Retinal pigment epithelial cell (primary cell): ENCODE measurements at regions not wholly inside any gene's neighbourhood (a gene's known extent, or its start where the extent isn't known, plus 50 kb on each side); places are given as distances from the start of the nearest gene placed in this dataset.
A peak's percentile ranks its signal among the peaks of the same experiment; 100 is the strongest.

Experiments used
- DNase-seq: peaks from one replicate; pipeline ENCODE4 v3.0.0-alpha.2; 2010; ENCODE audit warnings: low read depth
- H3K4me3 ChIP-seq: 2 replicates; pipeline ENCODE4 v1.5.1; 2011; ENCODE audit warnings: mild to moderate bottlenecking, low read length, control low read depth, moderate library complexity
- TF ChIP-seq, protein P1 (sequence below): conservative IDR thresholded peaks from 2 replicates; pipeline ENCODE4 v1.5.1; 2011; ENCODE audit warnings: low read depth, low read length, control low read depth, inconsistent platforms

DNA sequence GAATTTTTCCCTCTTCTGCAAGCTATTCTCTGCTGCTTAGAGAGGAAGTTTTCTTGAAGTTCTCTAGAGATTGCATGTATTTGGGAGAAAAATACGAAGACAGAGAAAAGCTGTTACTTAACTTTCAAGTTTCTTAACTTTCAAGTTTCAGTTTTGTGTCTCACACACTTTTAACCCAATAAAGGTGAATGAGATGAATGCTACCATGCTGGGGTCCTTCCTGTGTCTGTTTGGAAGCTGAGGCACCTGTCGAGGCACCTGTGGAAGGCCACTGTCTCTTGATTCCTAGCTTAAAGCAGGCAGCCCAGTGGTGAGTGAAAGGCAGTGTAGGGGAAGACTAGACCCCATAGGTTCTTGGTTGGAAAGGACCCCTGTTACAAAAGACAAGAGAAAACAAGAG is 372.8 kb upstream of the JARID2 start:
- no peak overlapping the region for H3K4me3 ChIP-seq
- no peak for DNase-seq
- TF ChIP-seq, protein P1, sequence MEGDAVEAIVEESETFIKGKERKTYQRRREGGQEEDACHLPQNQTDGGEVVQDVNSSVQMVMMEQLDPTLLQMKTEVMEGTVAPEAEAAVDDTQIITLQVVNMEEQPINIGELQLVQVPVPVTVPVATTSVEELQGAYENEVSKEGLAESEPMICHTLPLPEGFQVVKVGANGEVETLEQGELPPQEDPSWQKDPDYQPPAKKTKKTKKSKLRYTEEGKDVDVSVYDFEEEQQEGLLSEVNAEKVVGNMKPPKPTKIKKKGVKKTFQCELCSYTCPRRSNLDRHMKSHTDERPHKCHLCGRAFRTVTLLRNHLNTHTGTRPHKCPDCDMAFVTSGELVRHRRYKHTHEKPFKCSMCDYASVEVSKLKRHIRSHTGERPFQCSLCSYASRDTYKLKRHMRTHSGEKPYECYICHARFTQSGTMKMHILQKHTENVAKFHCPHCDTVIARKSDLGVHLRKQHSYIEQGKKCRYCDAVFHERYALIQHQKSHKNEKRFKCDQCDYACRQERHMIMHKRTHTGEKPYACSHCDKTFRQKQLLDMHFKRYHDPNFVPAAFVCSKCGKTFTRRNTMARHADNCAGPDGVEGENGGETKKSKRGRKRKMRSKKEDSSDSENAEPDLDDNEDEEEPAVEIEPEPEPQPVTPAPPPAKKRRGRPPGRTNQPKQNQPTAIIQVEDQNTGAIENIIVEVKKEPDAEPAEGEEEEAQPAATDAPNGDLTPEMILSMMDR = no peak

DNA sequence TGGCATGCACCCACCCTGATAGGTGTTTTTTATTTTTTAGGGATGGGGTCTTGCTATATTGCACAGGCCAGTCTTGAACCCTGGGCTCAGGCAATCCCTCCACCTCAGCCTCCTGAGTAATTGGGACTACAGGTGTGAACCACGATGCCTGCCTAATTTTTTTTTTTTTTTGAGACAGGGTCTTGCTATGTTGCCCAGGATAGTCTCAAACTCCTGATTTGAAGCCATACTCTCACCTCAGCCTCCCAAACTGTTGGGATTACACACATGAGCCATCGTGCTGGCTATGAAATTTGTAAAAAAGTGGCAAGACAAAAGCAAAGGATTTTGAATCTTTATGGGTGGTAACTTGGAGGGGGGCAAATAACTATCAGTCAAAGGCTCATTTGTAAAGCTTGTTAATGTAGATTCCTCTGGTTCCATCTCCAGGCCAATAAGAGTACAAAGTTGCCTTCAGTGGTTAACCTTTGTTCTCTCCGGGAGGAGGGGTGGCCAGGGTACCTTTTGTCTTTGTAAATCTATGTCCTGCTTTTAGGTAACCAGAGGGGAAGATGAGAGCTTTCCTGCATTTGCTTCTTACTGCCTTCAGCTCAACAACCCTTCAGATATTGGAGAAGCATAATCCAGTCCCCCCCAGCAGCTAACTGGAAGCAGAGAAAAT is 372.0 kb upstream of the JARID2 start:
- H3K4me3 ChIP-seq = no peak overlapping the region
- TF ChIP-seq, protein P1 = no peak
- DNase-seq = no peak

DNA sequence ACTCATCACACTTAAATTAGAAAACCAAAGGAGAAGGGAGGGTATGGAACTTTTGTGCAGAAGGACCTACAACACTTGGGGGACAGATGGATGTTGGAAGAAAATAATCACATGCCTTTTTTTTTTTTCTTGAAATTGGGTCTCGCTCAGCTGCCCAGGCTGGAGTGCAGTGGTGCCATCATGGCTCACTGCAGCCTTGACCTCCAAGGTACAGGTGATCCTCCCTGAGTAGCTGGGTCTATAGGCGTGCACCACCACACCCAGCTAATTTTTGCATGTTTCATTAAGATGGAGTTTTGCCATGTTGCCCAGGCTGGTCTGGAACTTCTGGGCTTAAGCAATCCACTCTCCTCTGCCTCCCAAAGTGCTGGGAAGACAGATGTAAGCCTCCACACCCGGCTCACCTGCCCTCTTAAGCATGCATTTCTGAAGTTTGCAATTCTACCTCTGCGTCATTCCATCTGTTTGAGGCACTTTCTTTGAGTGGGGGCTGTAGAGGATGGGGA is 370.8 kb upstream of the JARID2 start:
- DNase-seq = no peak
- H3K4me3 ChIP-seq = no peak overlapping the region
- TF ChIP-seq, protein P1 = no peak

DNA sequence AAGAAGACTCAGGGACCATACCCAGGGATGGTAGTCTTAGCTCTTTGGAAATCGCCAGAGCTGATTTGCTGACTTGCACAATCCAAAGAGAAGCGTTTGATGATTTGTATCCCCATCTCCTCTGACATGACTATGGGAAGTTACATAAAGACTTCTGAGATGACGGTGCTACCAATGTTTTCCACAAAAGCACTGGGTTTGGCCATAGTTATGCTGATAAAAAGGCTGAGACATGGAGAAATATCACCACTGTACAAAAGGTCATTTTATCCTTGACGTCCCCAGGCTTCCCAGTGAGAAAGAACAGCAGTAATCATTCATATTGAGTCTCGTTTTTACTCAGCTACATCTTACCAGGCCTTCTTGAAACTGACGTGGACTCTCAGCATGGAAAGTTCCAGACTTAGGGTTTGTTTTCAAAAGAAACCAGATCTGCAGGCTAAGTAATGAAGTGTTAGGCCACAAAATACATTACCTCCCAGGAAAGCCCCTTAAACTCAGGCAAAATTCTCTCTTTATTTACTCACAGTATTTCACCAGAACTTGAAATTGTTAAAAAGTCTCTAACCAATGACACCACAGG is 370.3 kb upstream of the JARID2 start:
- no peak overlapping the region for H3K4me3 ChIP-seq
- DNase-seq = no peak
- TF ChIP-seq, protein P1 = no peak

DNA sequence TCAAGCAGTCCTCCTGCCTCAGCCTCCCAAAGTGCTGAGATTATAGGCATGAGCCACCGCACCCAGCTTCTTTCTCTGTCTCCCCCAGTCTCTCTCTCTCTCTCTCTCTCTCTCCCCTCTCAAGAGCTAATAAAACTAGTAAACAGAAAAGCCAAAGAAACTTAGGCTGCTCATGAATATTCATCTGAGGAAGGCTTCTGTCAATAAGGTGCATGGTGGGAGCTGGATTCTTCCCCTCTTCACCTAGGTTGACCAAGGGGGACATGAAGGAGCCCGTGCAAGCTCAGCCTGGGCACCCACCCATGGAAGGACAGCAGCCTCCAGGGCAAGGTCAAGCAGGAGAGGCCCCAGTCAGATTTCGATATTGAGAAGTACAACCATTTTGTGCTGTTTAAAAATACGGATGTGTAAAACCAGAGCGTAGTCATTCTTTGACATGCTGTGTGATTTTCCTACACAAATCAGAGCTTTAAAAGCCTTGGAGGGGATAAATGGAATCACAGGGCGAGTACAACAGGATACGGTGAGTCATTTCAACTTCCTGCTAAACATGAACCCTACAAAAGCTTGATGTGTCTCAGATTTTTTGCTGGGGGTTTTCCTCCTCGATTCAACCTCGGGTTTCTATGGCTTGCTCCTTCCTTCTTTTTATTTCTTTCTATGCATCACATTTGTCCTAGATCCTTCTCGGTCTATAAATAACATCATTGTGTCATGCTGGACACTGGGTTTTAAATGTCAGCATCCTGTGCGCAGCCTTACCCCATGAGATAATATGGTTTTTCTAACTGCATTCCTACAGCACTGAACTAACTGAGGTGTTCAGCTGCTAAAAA is 368.9 kb upstream of the JARID2 start:
- DNase-seq = peak; percentile 63
- TF ChIP-seq, protein P1 = no peak
- H3K4me3 ChIP-seq = no peak overlapping the region

DNA sequence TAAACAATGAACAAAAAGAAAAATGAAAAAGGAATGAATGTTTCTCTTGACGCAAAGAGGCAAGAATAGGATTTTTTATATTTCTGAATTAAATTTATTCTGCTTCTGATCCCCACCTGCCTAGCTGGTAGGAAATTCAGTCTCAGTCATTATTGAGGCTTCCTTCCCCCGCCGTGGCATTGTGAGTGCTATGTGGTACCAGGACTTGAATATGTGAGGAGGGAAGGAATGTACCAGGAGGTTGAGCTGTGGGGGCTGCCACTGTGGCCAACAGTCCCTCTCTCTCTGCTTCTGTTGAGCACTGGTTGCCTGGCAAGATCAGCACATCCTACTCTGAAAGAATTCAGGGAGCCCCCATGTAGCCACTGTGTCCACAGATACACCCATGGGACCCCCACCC is 368.1 kb upstream of the JARID2 start:
- DNase-seq = no peak
- no peak overlapping the region for H3K4me3 ChIP-seq
- TF ChIP-seq, protein P1 = no peak

DNA sequence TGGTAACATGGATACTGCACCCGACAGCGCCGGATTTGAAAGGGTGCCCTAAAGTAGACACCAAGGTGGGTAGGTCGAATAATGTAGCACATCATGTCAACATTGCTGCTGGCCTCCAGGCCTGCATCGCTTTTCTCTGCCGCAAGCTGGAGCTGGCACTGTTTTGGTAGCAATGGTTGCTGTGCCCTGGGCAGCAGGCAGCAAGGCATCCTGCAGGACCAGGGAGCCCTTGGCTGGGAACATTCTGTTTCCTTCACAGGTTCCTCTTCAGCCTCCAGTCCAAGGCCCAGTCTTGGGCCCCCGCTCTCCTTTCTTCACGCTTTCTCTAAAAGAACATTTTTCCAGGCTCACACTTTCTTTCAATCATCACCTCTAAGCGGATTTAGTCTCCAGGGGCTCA is 365.8 kb upstream of the JARID2 start:
- TF ChIP-seq, protein P1 = no peak
- no peak for DNase-seq
- no peak overlapping the region for H3K4me3 ChIP-seq
